Smooth muscle cell (in vitro differentiated cells): ENCODE measurements at regions not wholly inside any gene's neighbourhood (a gene's known extent, or its start where the extent isn't known, plus 50 kb on each side); places are given as distances from the start of the nearest gene placed in this dataset.

ENCODE experiments used
- DNase-seq: peaks from one replicate; lab custom pipeline; 2025; ENCODE audit not compliant: unreplicated experiment; lab: John Stamatoyannopoulos, UW
- H2AFZ ChIP-seq: fragments of 200-600 bp; sonication (generic); 2 replicates; pipeline ENCODE4 v1.6.0; 2016; ENCODE audit warnings: antibody characterized with exemption, low read depth, mild to moderate bottlenecking
- H3F3A ChIP-seq: fragments of 200-600 bp; sonication (generic); 2 replicates; pipeline ENCODE4 v1.6.0; 2017; ENCODE audit warnings: antibody characterized with exemption, low read depth
- H3K27ac ChIP-seq: fragments of 200-600 bp; sonication (generic); 2 replicates; pipeline ENCODE4 v1.5.1; 2016; ENCODE audit warnings: low read depth, mild to moderate bottlenecking
- H3K27me3 ChIP-seq: fragments of 200-600 bp; sonication (generic); 2 replicates; pipeline ENCODE4 v1.6.1; 2016; ENCODE audit warnings: low read depth, mild to moderate bottlenecking
- H3K36me3 ChIP-seq: fragments of 200-600 bp; sonication (generic); 2 replicates; pipeline ENCODE4 v1.5.1; 2016; ENCODE audit warnings: low read depth
- H3K4me1 ChIP-seq: fragments of 200-600 bp; sonication (generic); 2 replicates; pipeline ENCODE4 v1.5.1; 2016; ENCODE audit warnings: low read depth
- H3K4me2 ChIP-seq: fragments of 200-600 bp; sonication (generic); 2 replicates; pipeline ENCODE4 v1.6.0; 2016; ENCODE audit warnings: mild to moderate bottlenecking
- H3K4me3 ChIP-seq: fragments of 200-600 bp; sonication (generic); 2 replicates; pipeline ENCODE4 v1.5.1; 2016; ENCODE audit warnings: mild to moderate bottlenecking
- H3K79me2 ChIP-seq: fragments of 200-600 bp; sonication (generic); 2 replicates; pipeline ENCODE4 v1.6.0; 2016; ENCODE audit warnings: low read depth, mild to moderate bottlenecking
- H3K9ac ChIP-seq: fragments of 200-600 bp; sonication (generic); 2 replicates; pipeline ENCODE4 v1.6.0; 2016; ENCODE audit warnings: low read depth
- H3K9me3 ChIP-seq: fragments of 200-600 bp; sonication (generic); replicated peaks from 2 replicates; pipeline ENCODE4 v1.5.1; 2016; ENCODE audit warnings: low read depth
- H4K20me1 ChIP-seq: fragments of 200-600 bp; sonication (generic); 2 replicates; pipeline ENCODE4 v1.6.0; 2016; ENCODE audit warnings: low read depth
- WGBS: methylation state at CpG from one replicate; pipeline ENCODE4 v1.1.7; 2016; ENCODE audit warnings: low lambda C conversion rate; 5-methylcytosine and 5-hydroxymethylcytosine counted together
- TF ChIP-seq, protein P1 (sequence below): fragments of 200-600 bp; sonication (generic); IDR thresholded peaks from 2 replicates; pipeline ENCODE4 v1.5.1; 2017; ENCODE audit warnings: borderline replicate concordance, mild to moderate bottlenecking, antibody characterized with exemption; ENCODE audit not compliant: insufficient read depth, poor library complexity, severe bottlenecking

- WGBS, result 91% methylated on average over 4 of the region's 4 CpGs
- no peaks in the 10 kb centered on the region for H3F3A ChIP-seq
- H3K27ac ChIP-seq, result no peak overlapping the region
- no peak overlapping the region for H3K4me2 ChIP-seq
- no peaks in the 10 kb centered on the region for H3K79me2 ChIP-seq
- TF ChIP-seq, protein P1, sequence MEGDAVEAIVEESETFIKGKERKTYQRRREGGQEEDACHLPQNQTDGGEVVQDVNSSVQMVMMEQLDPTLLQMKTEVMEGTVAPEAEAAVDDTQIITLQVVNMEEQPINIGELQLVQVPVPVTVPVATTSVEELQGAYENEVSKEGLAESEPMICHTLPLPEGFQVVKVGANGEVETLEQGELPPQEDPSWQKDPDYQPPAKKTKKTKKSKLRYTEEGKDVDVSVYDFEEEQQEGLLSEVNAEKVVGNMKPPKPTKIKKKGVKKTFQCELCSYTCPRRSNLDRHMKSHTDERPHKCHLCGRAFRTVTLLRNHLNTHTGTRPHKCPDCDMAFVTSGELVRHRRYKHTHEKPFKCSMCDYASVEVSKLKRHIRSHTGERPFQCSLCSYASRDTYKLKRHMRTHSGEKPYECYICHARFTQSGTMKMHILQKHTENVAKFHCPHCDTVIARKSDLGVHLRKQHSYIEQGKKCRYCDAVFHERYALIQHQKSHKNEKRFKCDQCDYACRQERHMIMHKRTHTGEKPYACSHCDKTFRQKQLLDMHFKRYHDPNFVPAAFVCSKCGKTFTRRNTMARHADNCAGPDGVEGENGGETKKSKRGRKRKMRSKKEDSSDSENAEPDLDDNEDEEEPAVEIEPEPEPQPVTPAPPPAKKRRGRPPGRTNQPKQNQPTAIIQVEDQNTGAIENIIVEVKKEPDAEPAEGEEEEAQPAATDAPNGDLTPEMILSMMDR, result no peak
- H3K36me3 ChIP-seq, result no peaks in the 10 kb centered on the region
- no peak for DNase-seq
- H3K4me3 ChIP-seq, result no peak overlapping the region
- no peaks in the 10 kb centered on the region for H3K4me1 ChIP-seq
- H4K20me1 ChIP-seq, result no peaks in the 10 kb centered on the region
- H2AFZ ChIP-seq, result no peak overlapping the region
- no peaks in the 10 kb centered on the region for H3K9me3 ChIP-seq
- H3K27me3 ChIP-seq, result no peaks in the 10 kb centered on the region
- H3K9ac ChIP-seq, result no peak overlapping the region
Observed at GRCh38 chr9:19554529-19554928, 145.7 kb downstream of the ACER2 start.

GRCh38 chr9:19553441-19553840 is 144.6 kb downstream of the ACER2 start:
- no peaks in the 10 kb centered on the region for H3K4me1 ChIP-seq
- no peaks in the 10 kb centered on the region for H4K20me1 ChIP-seq
- no peak overlapping the region for H3K9ac ChIP-seq
- H3K9me3 ChIP-seq, result no peaks in the 10 kb centered on the region
- H3K4me3 ChIP-seq, result no peak overlapping the region
- H2AFZ ChIP-seq, result no peak overlapping the region
- DNase-seq, result no peak
- no peaks in the 10 kb centered on the region for H3K36me3 ChIP-seq
- H3F3A ChIP-seq, result no peaks in the 10 kb centered on the region
- H3K27ac ChIP-seq, result no peak overlapping the region
- H3K79me2 ChIP-seq, result no peaks in the 10 kb centered on the region
- H3K27me3 ChIP-seq, result no peaks in the 10 kb centered on the region
- no peak overlapping the region for H3K4me2 ChIP-seq
- TF ChIP-seq, protein P1, result no peak

- Histone ChIP-seq H3K27ac (no peak overlapping the region), H3K4me1 (no peaks in the 10 kb centered on the region), H3K79me2 (no peaks in the 10 kb centered on the region), H3K4me2 (no peak overlapping the region), H4K20me1 (no peaks in the 10 kb centered on the region), H3F3A (no peaks in the 10 kb centered on the region), H3K4me3 (no peak overlapping the region), H2AFZ (no peak overlapping the region), H3K9ac (no peak overlapping the region), H3K27me3 (no peaks in the 10 kb centered on the region), H3K9me3 (no peaks in the 10 kb centered on the region), H3K36me3 (no peaks in the 10 kb centered on the region)
- WGBS, result 73% methylated on average over 3 of the region's 3 CpGs
- TF ChIP-seq, protein P1, result no peak
- no peak for DNase-seq
Observed at GRCh38 chr9:19552282-19553105, 143.7 kb downstream of the ACER2 start.
